IMR-90 (cell line): ENCODE measurements at regions not wholly inside any gene's neighbourhood (a gene's known extent, or its start where the extent isn't known, plus 50 kb on each side); places are given as distances from the start of the nearest gene placed in this dataset.

Experiments
- ATAC-seq: fragments of 200-7000 bp; cut with Tn5 transposase; 2 replicates; pipeline ENCODE4 v1.9.1; 2020; ENCODE audit warnings: low read depth, mild to moderate bottlenecking, moderate library complexity
- BruUV-seq: library from RNA; stranded (reverse); fragments of 400-500 nt; replicated peaks from 2 replicates; lab custom pipeline; 2021; lab: Mats Ljungman, UMichigan
- CTCF ChIA-PET: fragments of 300-600 bp; formaldehyde crosslinking; extraction: SDS; loops from one replicate; lab custom pipeline; 2021; ENCODE audit warnings: antibody characterized with exemption; lab: Yijun Ruan, JAX
- POLR2A ChIA-PET: fragments of 300-600 bp; sonication (Branson Sonifier 250); formaldehyde crosslinking; loops from one replicate; lab custom pipeline; 2022; ENCODE audit warnings: antibody characterized with exemption; ENCODE audit not compliant: unreplicated experiment; lab: Charles Lee
- DNase-seq: peaks from one replicate; pipeline ENCODE4 v3.0.0; 2013
- H2AFZ ChIP-seq: replicated peaks from 2 replicates; pipeline ENCODE3; 2013; ENCODE audit warnings: low read length, mild to moderate bottlenecking; ENCODE audit not compliant: poor library complexity
- H2AK5ac ChIP-seq: 2 replicates; pipeline ENCODE4 v1.6.1; 2013; ENCODE audit warnings: low read depth, low read length, inconsistent platforms
- H2AK9ac ChIP-seq: replicated peaks from 2 replicates; pipeline ENCODE3; 2013; ENCODE audit warnings: mild to moderate bottlenecking, low read depth, low read length, moderate library complexity; ENCODE audit not compliant: poor library complexity
- H2BK120ac ChIP-seq: 2 replicates; pipeline ENCODE4 v1.6.1; 2013; ENCODE audit warnings: low read depth, low read length, inconsistent platforms
- H2BK15ac ChIP-seq: 3 replicates; pipeline ENCODE4 v1.6.1; 2013; ENCODE audit warnings: low read depth, low read length, inconsistent platforms
- H2BK20ac ChIP-seq: 2 replicates; pipeline ENCODE4 v1.6.1; 2013; ENCODE audit warnings: low read depth, mild to moderate bottlenecking, inconsistent platforms, low read length, moderate library complexity
- H2BK5ac ChIP-seq: 2 replicates; pipeline ENCODE4 v1.6.1; 2013; ENCODE audit warnings: mild to moderate bottlenecking, low read depth, low read length, inconsistent platforms; ENCODE audit not compliant: poor library complexity, severe bottlenecking
- H3K14ac ChIP-seq: replicated peaks from 2 replicates; pipeline ENCODE4 v1.6.1; 2013; ENCODE audit warnings: low read depth, low read length, inconsistent platforms
- H3K18ac ChIP-seq: 2 replicates; pipeline ENCODE4 v1.6.1; 2013; ENCODE audit warnings: low read depth, low read length, control low read depth
- H3K23ac ChIP-seq: 2 replicates; pipeline ENCODE4 v1.6.1; 2013; ENCODE audit warnings: low read depth, low read length, inconsistent platforms
- H3K27ac ChIP-seq: 2 replicates; pipeline ENCODE4 v1.5.1; 2013; ENCODE audit warnings: mild to moderate bottlenecking, control low read depth, low read length; ENCODE audit not compliant: insufficient read depth
- H3K27me3 ChIP-seq: 2 replicates; pipeline ENCODE4 v1.6.1; 2013; ENCODE audit warnings: low read length; ENCODE audit not compliant: control insufficient read depth, insufficient read depth
- H3K36me3 ChIP-seq: 2 replicates; pipeline ENCODE4 v1.6.1; 2013; ENCODE audit warnings: low read length, mixed read lengths; ENCODE audit not compliant: control insufficient read depth, insufficient read depth
- H3K4ac ChIP-seq: 2 replicates; pipeline ENCODE4 v1.6.1; 2013; ENCODE audit warnings: low read depth, low read length, inconsistent platforms
- H3K4me1 ChIP-seq: 2 replicates; pipeline ENCODE4 v1.6.1; 2013; ENCODE audit warnings: low read length, mixed read lengths; ENCODE audit not compliant: control insufficient read depth, insufficient read depth
- H3K4me2 ChIP-seq: 2 replicates; pipeline ENCODE4 v1.6.1; 2013; ENCODE audit warnings: low read depth, mild to moderate bottlenecking, control low read depth, low read length, moderate library complexity
- H3K4me3 ChIP-seq: 2 replicates; pipeline ENCODE4 v1.5.1; 2013; ENCODE audit warnings: low read depth, mild to moderate bottlenecking, control low read depth, low read length, moderate library complexity; ENCODE audit not compliant: insufficient read depth
- H3K56ac ChIP-seq: 2 replicates; pipeline ENCODE4 v1.6.1; 2013; ENCODE audit warnings: low read length, inconsistent platforms; ENCODE audit not compliant: insufficient read depth; ENCODE audit errors: extremely low read depth
- H3K79me1 ChIP-seq, 2 experiments: 2 replicates each; pipeline ENCODE4 v1.6.1; 2013; ENCODE audit warnings: low read length in 2 of 2, inconsistent platforms in 1 of 2, low read depth in 1 of 2
- H3K9ac ChIP-seq: 2 replicates; pipeline ENCODE4 v1.6.1; 2013; ENCODE audit warnings: low read depth, low read length, control low read depth
- H3K9me1 ChIP-seq: 2 replicates; pipeline ENCODE4 v1.6.1; 2013; ENCODE audit warnings: low read length, inconsistent platforms; ENCODE audit not compliant: insufficient read depth
- H3K9me3 ChIP-seq: 2 replicates; pipeline ENCODE4 v1.6.1; 2013; ENCODE audit warnings: low read length; ENCODE audit not compliant: control insufficient read depth, insufficient read depth
- H4K20me1 ChIP-seq: 2 replicates; pipeline ENCODE4 v1.6.1; 2013; ENCODE audit warnings: low read length, inconsistent platforms; ENCODE audit not compliant: insufficient read depth
- H4K5ac ChIP-seq: 2 replicates; pipeline ENCODE4 v1.6.1; 2013; ENCODE audit warnings: mild to moderate bottlenecking, low read depth, low read length, control low read depth
- H4K8ac ChIP-seq, 2 experiments: 2 replicates each; pipeline ENCODE4 v1.6.1; 2013; ENCODE audit warnings: low read depth in 2 of 2, low read length in 2 of 2, control low read depth in 1 of 2, inconsistent platforms in 1 of 2
- H4K91ac ChIP-seq: 2 replicates; pipeline ENCODE4 v1.6.1; 2013; ENCODE audit warnings: low read depth, low read length, inconsistent platforms; ENCODE audit not compliant: insufficient read depth
- BHLHE40 ChIP-seq: fragments of 150-350 bp; IDR thresholded peaks from 2 replicates; pipeline ENCODE4 v1.6.1; 2016; ENCODE audit warnings: mild to moderate bottlenecking, low read depth, low read length
- CEBPB ChIP-seq: IDR thresholded peaks from 2 replicates; pipeline ENCODE4 v1.6.1; 2012; ENCODE audit warnings: low read depth, low read length, improper control_type of control experiment
- CTCF ChIP-seq: conservative IDR thresholded peaks from 2 replicates; pipeline ENCODE4 v1.5.1; 2012; ENCODE audit warnings: mild to moderate bottlenecking, low read depth, low read length, improper control_type of control experiment
- ELK1 ChIP-seq: fragments of 150-350 bp; IDR thresholded peaks from 2 replicates; pipeline ENCODE4 v1.6.1; 2016; ENCODE audit warnings: low read depth, mild to moderate bottlenecking, low read length, moderate library complexity, borderline replicate concordance
- MAFK ChIP-seq: IDR thresholded peaks from 2 replicates; pipeline ENCODE4 v1.6.1; 2012; ENCODE audit warnings: low read depth, low read length, improper control_type of control experiment
- POLR2A ChIP-seq: IDR thresholded peaks from 2 replicates; pipeline ENCODE4 v1.6.1; 2012; ENCODE audit warnings: mild to moderate bottlenecking, low read depth, low read length
- RCOR1 ChIP-seq: IDR thresholded peaks from 2 replicates; pipeline ENCODE4 v1.6.1; 2012; ENCODE audit warnings: mild to moderate bottlenecking, low read length, improper control_type of control experiment; ENCODE audit not compliant: insufficient replicate concordance
- SMC3 ChIP-seq: fragments of 150-350 bp; IDR thresholded peaks from 2 replicates; pipeline ENCODE4 v1.6.1; 2016; ENCODE audit warnings: low read depth, mild to moderate bottlenecking, antibody characterized with exemption, low read length, moderate library complexity
- WGBS, 2 experiments: methylation state at CpG; one replicate each; pipeline versions ENCODE4 v1.1.5 to v1.1.7; 2013; ENCODE audit warnings: missing lambda C conversion rate in 2 of 2; ENCODE audit not compliant: insufficient read length in 1 of 2; ENCODE audit errors: extremely low coverage in 2 of 2; 5-methylcytosine and 5-hydroxymethylcytosine counted together
- dilution Hi-C: fragments of 300-500 bp; cut with HindIII; formaldehyde crosslinking; loops from one replicate; pipeline ENCODE4 v1.14.3; 2018; ENCODE audit warnings: low sequenced_read_pairs; ENCODE audit not compliant: unreplicated experiment
- in situ Hi-C: fragments of 300-500 bp; cut with MboI; formaldehyde crosslinking; loops from 3 replicates; pipeline ENCODE4 v1.14.3; 2019; ENCODE audit warnings: low sequenced_read_pairs, inconsistent platforms, mixed read lengths
- intact Hi-C: fragments of 100-400 bp; cut with micrococcal nuclease; formaldehyde crosslinking; loops from 2 replicates; pipeline ENCODE4 v1.10.0; 2022
- TF ChIP-seq, protein P1 (sequence below): fragments of 150-350 bp; IDR thresholded peaks from 2 replicates; pipeline ENCODE4 v1.6.1; 2017; ENCODE audit warnings: mild to moderate bottlenecking, antibody characterized with exemption, low read length, low read depth

DNA sequence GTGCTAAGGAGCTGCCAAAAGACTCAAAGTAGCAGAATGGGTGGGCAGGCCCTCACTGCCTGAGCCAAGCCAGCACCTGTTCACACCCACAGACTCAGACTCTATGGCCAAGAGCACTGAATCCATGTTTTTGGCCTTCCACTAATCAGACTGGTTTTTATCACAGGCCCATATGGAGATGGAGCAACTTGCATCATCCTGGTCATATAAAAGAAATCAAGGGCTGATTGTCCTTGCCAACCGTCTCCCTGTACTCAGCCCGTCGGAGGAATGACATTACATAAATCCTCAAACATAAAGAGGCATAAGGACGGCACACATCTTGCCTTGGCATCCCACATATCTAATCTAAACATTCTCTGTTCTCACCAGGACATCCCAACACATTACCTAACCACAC, 66.7 kb downstream of the MARCHF4 start:
- Histone ChIP-seq H2BK20ac (no peak overlapping the region), H3K9ac (no peak overlapping the region), H2BK5ac (no peak overlapping the region), H3K9me1 (peaks cover 22% of the 10 kb centered on the region), H3K4me2 (no peak overlapping the region), H3K18ac (no peak overlapping the region), H4K8ac (no peak overlapping the region), H3K4me1 (peaks cover 6% of the 10 kb centered on the region), H2AK5ac (peak overlapping the region; percentile 49; the same call in 1 of the 2 replicates), H3K27ac (no peak overlapping the region), H4K91ac (no peak overlapping the region), H3K79me1 (peaks cover 41 to 67% of the 10 kb centered on the region in 2 experiments), H3K4me3 (no peak overlapping the region), H3K9me3 (no peaks in the 10 kb centered on the region), H3K23ac (0 out of 2 replicates have a peak overlapping the region, but pooled peaks have one; percentile 23), H3K36me3 (no peaks in the 10 kb centered on the region), H2AK9ac (no peak overlapping the region), H3K27me3 (no peaks in the 10 kb centered on the region), H3K4ac (no peak overlapping the region), H4K5ac (no peak overlapping the region), H3K56ac (no peak overlapping the region), H4K20me1 (no peaks in the 10 kb centered on the region), H2BK120ac (no peak overlapping the region), H2AFZ (no peak overlapping the region), H3K14ac (no peak overlapping the region), H2BK15ac (no peak overlapping the region)
- no peak for TF ChIP-seq ELK1
- no peak for TF ChIP-seq RCOR1
- no peak for TF ChIP-seq MAFK
- TF ChIP-seq CTCF, result no peak
- no peak for TF ChIP-seq SMC3
- no peak for TF ChIP-seq CEBPB
- no peak for TF ChIP-seq BHLHE40
- no peak for TF ChIP-seq POLR2A
- TF ChIP-seq, protein P1, sequence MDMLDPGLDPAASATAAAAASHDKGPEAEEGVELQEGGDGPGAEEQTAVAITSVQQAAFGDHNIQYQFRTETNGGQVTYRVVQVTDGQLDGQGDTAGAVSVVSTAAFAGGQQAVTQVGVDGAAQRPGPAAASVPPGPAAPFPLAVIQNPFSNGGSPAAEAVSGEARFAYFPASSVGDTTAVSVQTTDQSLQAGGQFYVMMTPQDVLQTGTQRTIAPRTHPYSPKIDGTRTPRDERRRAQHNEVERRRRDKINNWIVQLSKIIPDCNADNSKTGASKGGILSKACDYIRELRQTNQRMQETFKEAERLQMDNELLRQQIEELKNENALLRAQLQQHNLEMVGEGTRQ, result no peak
- DNase-seq (no peak), ATAC-seq (no peak)
- in situ Hi-C loops, result no loop called here
- intact Hi-C loops, result no loop called here
- dilution Hi-C loops, result no loop called here
- no TSS peak for BruUV-seq
- WGBS, 2 experiments, result 70% methylated on average over 3 of the region's 4 CpGs; no CpG with 5 or more reads in 1 of the 2 experiments
- CTCF ChIA-PET, result no interaction called here
- POLR2A ChIA-PET, result no interaction called here
